PC-3 (cell line): ENCODE measurements at regions not wholly inside any gene's neighbourhood (a gene's known extent, or its start where the extent isn't known, plus 50 kb on each side); places are given as distances from the start of the nearest gene placed in this dataset.
A peak's percentile ranks its signal among the peaks of the same experiment; 100 is the strongest.

ENCODE experiments used
- CTCF ChIP-seq: fragments of 300-600 bp; sonication (generic); conservative IDR thresholded peaks from 2 replicates; pipeline ENCODE4 v1.5.1; 2017; ENCODE audit warnings: antibody characterized with exemption, low read depth, mild to moderate bottlenecking, low read length
- EZH2 ChIP-seq: fragments of 300-600 bp; sonication (generic); IDR thresholded peaks from one replicate; pipeline ENCODE4 v1.6.1; 2017; ENCODE audit warnings: antibody characterized with exemption, mild to moderate bottlenecking, low read length; ENCODE audit not compliant: unreplicated experiment
- EZH2phosphoT487 ChIP-seq: fragments of 300-600 bp; sonication (generic); IDR thresholded peaks from 2 replicates; pipeline ENCODE4 v1.6.1; 2018; ENCODE audit warnings: mild to moderate bottlenecking, antibody characterized with exemption, low read length, borderline replicate concordance

GRCh38 chr10:33390046-33390445 is 55.6 kb upstream of the NRP1 start:
- TF ChIP-seq CTCF (peak; percentile 15; the same call in 1 of the 2 replicates), EZH2 (no peak), EZH2phosphoT487 (no peak)
